ENCODE measurements at regions not wholly inside any gene's neighbourhood (a gene's known extent, or its start where the extent isn't known, plus 50 kb on each side); places are given as distances from the start of the nearest gene placed in this dataset.

DNA sequence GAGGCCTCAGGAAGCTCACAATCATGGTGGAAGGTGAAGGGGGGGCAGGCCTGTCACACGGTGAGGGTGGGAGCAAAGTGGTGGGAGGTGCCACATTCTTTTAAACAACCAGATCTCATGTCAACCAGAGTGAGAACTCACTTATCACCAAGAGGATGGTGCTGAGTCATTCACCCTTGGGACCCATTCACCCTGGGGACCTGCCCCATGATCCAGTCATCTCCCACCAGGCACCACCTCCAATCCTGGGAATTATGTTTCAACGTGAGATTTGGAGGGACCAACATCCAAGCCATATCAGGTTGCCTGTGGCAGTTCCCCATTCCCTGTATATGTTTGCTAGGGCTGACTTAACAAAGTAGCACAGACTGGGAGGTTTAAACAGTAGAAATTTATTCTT lies 318.4 kb upstream of the CLNK start:
- DNase-seq (ENCODE audit: low spot score) = no peak
- TF ChIP-seq, protein P1, sequence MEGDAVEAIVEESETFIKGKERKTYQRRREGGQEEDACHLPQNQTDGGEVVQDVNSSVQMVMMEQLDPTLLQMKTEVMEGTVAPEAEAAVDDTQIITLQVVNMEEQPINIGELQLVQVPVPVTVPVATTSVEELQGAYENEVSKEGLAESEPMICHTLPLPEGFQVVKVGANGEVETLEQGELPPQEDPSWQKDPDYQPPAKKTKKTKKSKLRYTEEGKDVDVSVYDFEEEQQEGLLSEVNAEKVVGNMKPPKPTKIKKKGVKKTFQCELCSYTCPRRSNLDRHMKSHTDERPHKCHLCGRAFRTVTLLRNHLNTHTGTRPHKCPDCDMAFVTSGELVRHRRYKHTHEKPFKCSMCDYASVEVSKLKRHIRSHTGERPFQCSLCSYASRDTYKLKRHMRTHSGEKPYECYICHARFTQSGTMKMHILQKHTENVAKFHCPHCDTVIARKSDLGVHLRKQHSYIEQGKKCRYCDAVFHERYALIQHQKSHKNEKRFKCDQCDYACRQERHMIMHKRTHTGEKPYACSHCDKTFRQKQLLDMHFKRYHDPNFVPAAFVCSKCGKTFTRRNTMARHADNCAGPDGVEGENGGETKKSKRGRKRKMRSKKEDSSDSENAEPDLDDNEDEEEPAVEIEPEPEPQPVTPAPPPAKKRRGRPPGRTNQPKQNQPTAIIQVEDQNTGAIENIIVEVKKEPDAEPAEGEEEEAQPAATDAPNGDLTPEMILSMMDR (IDR thresholded peaks at IDR 0.05; ENCODE audit: borderline replicate concordance, control extremely low read depth, extremely low read depth, insufficient read depth, missing control alignments) = no peak
- in situ Hi-C loops (cut with MboI; ENCODE audit: low sequenced_read_pairs, unreplicated experiment) = no loop called here

DNA sequence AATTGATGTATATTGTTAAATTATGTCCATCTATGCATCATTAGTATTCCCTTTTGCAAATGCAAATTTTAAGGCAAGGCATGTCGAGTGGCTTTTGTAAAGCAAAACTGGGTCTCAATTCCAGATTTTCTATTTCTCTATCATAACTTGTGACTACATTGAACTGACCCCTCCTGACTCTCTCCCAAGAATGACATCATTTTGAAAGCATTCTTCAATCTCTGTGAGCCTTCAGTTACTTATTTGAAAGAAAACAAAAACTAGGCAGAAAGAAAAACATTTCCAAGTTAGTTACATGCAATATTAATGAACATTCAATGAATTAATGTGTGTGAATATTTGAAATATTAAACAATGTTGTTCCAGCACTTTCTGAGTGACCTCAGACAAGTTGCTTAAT lies 314.3 kb upstream of the CLNK start:
- in situ Hi-C loops (cut with MboI; ENCODE audit: low sequenced_read_pairs, unreplicated experiment) = no loop called here
- TF ChIP-seq, protein P1 (IDR thresholded peaks at IDR 0.05; ENCODE audit: borderline replicate concordance, control extremely low read depth, extremely low read depth, insufficient read depth, missing control alignments) = no peak
- no peak for DNase-seq (ENCODE audit: low spot score)

DNA sequence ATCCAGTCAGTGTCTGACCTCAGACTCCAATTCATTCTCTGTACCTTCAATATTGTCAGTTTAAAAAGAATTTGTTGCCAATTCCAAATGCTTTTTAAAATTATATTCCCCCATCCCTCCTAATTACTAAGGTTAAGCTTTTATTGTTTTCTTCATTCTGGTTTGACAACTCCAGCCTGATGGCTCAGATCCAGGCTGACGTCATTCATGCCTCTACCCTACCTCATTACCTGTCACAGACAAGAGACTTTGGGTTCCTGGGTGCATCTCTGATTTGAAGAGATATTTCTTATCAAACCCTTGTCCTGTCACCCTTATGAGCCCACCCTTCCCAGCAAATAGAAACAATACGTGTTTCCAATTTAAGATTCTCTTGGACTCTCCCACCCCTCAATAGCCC lies 300.2 kb upstream of the CLNK start:
- no peak for DNase-seq (ENCODE audit: low spot score)
- TF ChIP-seq, protein P1 (IDR thresholded peaks at IDR 0.05; ENCODE audit: borderline replicate concordance, control extremely low read depth, extremely low read depth, insufficient read depth, missing control alignments) = no peak
- in situ Hi-C loops (cut with MboI; ENCODE audit: low sequenced_read_pairs, unreplicated experiment) = no loop called here

DNA sequence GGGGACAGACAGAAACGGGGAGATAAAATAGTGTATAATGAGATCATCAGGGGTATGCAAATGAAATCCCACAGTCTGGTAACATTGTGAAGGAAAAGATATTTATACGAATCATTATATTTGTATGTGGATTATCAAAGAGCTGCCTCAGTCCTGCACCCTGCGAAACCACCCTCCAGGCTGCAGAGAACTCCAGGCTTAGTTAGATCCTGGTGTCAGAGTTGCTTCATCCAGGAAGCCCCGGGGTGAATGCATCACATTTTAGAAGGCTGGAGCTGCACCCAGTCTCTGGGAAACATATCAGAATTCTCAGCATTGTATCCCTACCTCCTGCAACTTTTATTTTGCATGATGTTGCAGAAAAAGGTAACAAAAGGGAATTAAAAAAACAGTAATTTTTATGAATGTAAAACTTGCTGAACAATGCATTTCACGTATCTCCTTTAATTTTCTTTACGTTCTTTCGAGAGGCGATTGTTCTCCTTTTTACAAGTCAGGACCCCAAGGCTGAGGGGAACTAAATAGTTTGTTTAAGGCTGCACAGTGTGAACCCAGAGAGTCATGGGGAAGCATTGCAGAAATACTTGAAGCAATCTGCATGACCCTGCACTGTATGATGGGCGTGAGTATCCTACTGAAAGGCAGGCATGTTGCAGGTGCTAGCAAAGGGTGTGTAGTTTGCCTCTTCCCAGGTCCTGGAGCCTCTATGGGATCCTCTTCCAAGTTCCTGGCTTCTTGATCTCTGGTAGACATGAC lies 299.5 kb upstream of the CLNK start:
- TF ChIP-seq, protein P1 (IDR thresholded peaks at IDR 0.05; ENCODE audit: borderline replicate concordance, control extremely low read depth, extremely low read depth, insufficient read depth, missing control alignments) = no peak
- DNase-seq (ENCODE audit: low spot score) = no peak
- in situ Hi-C loops (cut with MboI; ENCODE audit: low sequenced_read_pairs, unreplicated experiment) = no loop called here

DNA sequence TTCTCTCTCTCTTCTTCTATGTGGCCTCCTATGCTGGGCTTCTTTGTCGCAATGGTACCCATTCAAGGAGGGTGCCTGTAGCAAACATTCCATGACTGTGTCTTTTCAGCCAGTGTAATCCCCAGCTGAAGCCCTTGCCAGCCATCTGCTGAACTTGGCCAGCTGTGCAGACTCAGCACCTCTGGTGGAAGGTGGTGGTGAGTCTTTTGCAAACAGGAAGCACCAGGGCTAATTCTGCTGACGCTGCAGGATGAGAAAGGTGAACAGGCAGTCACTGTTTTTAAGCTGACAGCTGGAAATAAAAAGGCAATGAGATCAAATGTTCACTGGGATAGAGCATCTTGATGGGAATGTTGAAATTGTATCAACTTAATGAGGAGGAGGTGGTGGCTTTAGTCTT lies 298.7 kb upstream of the CLNK start:
- in situ Hi-C loops (cut with MboI; ENCODE audit: low sequenced_read_pairs, unreplicated experiment) = no loop called here
- TF ChIP-seq, protein P1 (IDR thresholded peaks at IDR 0.05; ENCODE audit: borderline replicate concordance, control extremely low read depth, extremely low read depth, insufficient read depth, missing control alignments) = no peak
- DNase-seq (ENCODE audit: low spot score) = no peak

DNA sequence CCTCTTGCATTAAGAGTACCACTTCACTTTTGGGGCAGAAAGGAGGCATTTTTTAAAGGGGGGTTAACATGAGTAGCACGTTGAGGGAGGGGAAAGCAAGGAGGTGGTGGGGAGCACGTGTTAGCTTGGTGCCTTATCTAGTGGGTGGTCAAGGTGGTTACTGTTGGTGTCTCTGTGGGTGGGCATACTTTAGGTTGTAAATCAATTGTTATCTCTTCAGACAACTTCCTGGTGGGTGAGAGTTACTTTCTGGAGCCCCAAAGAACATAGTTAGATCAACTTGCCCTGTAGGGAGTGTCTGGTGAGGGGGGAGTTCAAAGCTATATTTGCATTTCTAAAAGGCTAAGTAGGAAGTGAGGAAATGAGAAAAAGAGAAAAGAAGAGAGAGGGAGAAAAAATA lies 297.7 kb upstream of the CLNK start:
- no peak for DNase-seq (ENCODE audit: low spot score)
- TF ChIP-seq, protein P1 (IDR thresholded peaks at IDR 0.05; ENCODE audit: borderline replicate concordance, control extremely low read depth, extremely low read depth, insufficient read depth, missing control alignments) = no peak
- in situ Hi-C loops (cut with MboI; ENCODE audit: low sequenced_read_pairs, unreplicated experiment) = no loop called here
